DND-41 (cell line): ENCODE measurements at regions not wholly inside any gene's neighbourhood (a gene's known extent, or its start where the extent isn't known, plus 50 kb on each side); places are given as distances from the start of the nearest gene placed in this dataset.

Experiments
- CTCF ChIP-seq: IDR thresholded peaks from 2 replicates; pipeline ENCODE4 v1.5.1; 2012; ENCODE audit warnings: borderline replicate concordance, low read length, moderate library complexity, mild to moderate bottlenecking; ENCODE audit not compliant: poor library complexity, severe bottlenecking; ENCODE audit errors: extremely low read depth
- EZH2 ChIP-seq: IDR thresholded peaks from 3 replicates; pipeline ENCODE4 v1.6.1; 2012; ENCODE audit warnings: borderline replicate concordance, low read depth, mild to moderate bottlenecking, moderate library complexity, low read length, inconsistent platforms; ENCODE audit not compliant: severe bottlenecking

GRCh38 chr6:41443616-41444525 is 102.3 kb upstream of the FOXP4 start:
- no peak for TF ChIP-seq CTCF
- no peak for TF ChIP-seq EZH2
